Activated CD4-positive, alpha-beta T cell treated with anti-CD3 and anti-CD28 coated beads, Interleukin-2, amount 50 U/mL, for 16 hours (primary cell): ENCODE measurements at regions not wholly inside any gene's neighbourhood (a gene's known extent, or its start where the extent isn't known, plus 50 kb on each side); places are given as distances from the start of the nearest gene placed in this dataset.
"Not testable (repeated sequence)": the region's sequence is repeated elsewhere in the genome, so short reads cannot be mapped to it uniquely, and the experiment has no call there.

ENCODE experiments used
- DNase-seq: peaks from one replicate; pipeline ENCODE4 v3.0.0-alpha.2; 2020

DNA sequence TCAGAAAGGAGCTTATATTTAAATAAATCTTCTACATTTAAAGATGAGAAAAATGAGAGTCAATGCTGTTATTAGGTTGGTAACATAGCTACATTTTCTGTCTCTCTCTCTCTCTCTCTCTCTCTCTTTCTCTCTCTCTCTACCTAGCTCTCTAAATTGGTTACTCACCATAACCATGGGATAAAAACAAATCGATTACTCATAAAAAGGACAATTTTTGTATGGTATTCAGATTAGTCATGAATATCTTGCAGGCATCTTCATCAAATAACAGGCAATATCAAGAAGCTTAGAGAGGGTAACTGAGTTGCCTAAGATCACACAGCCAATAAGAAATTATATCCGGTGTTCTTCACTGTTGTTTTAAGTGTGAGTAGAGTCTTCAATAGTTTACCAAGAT lies 81.8 kb upstream of the ALCAM start:
- DNase-seq = no peak

GRCh38 chr3:105285653-105286241 lies 81.0 kb upstream of the ALCAM start:
- no peak for DNase-seq

GRCh38 chr3:105293441-105293840 lies 73.3 kb upstream of the ALCAM start:
- DNase-seq = no peak

- not testable (repeated sequence) for DNase-seq
Observed at GRCh38 chr3:105296182-105296822, 70.4 kb upstream of the ALCAM start.

- DNase-seq = no peak
Observed at GRCh38 chr3:105304487-105304886, 62.2 kb upstream of the ALCAM start.

DNA sequence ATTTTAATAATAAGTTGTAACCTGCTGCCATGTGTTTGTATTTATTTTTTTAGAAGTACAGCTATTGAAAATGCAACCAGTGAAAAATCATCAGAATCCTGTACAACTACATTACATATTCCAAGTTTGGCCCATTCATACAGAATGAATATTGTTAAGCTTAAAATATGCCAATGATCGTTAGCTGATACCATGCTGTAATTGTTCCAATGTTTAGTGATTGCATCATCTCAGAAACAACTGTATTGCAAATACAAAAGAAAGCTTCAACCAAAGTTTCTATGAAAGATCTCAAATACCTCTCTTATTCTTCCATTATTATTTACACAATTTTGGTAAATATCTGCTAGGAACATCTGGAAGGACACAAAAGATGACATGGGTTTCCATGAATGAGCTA lies 51.6 kb upstream of the ALCAM start:
- no peak for DNase-seq

DNA sequence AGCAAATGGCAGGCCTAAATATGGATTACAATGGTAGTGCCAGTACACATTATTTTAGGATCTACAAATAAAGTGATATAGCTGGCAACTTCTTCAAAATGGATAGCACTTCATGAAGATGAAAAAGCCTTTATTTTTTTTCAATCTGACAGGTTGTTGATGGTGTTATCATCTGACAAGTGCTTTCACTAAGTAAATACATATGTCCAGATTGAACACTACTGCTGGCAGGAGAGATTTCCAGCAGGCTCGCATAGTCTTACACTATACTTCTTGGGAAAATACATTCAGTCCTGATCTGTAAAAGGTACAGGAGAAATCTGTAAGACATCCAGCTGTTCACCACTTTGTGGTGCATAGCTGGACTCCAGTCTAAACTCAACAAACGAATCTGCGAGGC lies 50.9 kb upstream of the ALCAM start:
- no peak for DNase-seq

GRCh38 chr3:105316331-105316730 lies 50.4 kb upstream of the ALCAM start:
- no peak for DNase-seq
